RWPE2 (cell line): ENCODE measurements at regions not wholly inside any gene's neighbourhood (a gene's known extent, or its start where the extent isn't known, plus 50 kb on each side); places are given as distances from the start of the nearest gene placed in this dataset.

Experiments
- ATAC-seq: fragments of 200-7000 bp; cut with Tn5 transposase; 3 replicates; pipeline ENCODE4 v1.9.1; 2021; ENCODE audit warnings: low read depth
- DNase-seq: peaks from one replicate; pipeline ENCODE4 v3.0.0-alpha.2; 2020; ENCODE audit warnings: low spot score
- H3K27ac ChIP-seq: fragments of 450-650 bp; 2 replicates; pipeline ENCODE4 v1.5.1; 2017; ENCODE audit warnings: mild to moderate bottlenecking; ENCODE audit not compliant: poor library complexity, severe bottlenecking
- H3K27me3 ChIP-seq: fragments of 250-450 bp; sonication (Bioruptor Pico); 2 replicates; pipeline ENCODE4 v1.5.1; 2021; ENCODE audit warnings: mild to moderate bottlenecking, moderate library complexity; ENCODE audit not compliant: insufficient read depth, poor library complexity, severe bottlenecking
- H3K36me3 ChIP-seq: fragments of 250-450 bp; sonication (Bioruptor Pico); 2 replicates; pipeline ENCODE4 v1.5.1; 2020; ENCODE audit warnings: low read depth, mild to moderate bottlenecking, moderate library complexity
- H3K4me1 ChIP-seq: fragments of 250-450 bp; sonication (Bioruptor Pico); 2 replicates; pipeline ENCODE4 v1.5.1; 2021; ENCODE audit warnings: mild to moderate bottlenecking, moderate library complexity; ENCODE audit not compliant: insufficient read depth, poor library complexity, severe bottlenecking
- H3K4me3 ChIP-seq: fragments of 250-450 bp; sonication (Bioruptor Pico); 2 replicates; pipeline ENCODE4 v1.5.1; 2021; ENCODE audit warnings: mild to moderate bottlenecking, moderate library complexity; ENCODE audit not compliant: severe bottlenecking
- H3K9me3 ChIP-seq: fragments of 250-450 bp; sonication (Bioruptor Pico); 2 replicates; pipeline ENCODE4 v1.5.1; 2021; ENCODE audit warnings: mild to moderate bottlenecking, moderate library complexity; ENCODE audit not compliant: severe bottlenecking
- CTCF ChIP-seq: fragments of 450-650 bp; IDR thresholded peaks from one replicate; pipeline ENCODE4 v1.5.1; 2017; ENCODE audit warnings: mild to moderate bottlenecking, moderate library complexity; ENCODE audit not compliant: poor library complexity, severe bottlenecking

DNA sequence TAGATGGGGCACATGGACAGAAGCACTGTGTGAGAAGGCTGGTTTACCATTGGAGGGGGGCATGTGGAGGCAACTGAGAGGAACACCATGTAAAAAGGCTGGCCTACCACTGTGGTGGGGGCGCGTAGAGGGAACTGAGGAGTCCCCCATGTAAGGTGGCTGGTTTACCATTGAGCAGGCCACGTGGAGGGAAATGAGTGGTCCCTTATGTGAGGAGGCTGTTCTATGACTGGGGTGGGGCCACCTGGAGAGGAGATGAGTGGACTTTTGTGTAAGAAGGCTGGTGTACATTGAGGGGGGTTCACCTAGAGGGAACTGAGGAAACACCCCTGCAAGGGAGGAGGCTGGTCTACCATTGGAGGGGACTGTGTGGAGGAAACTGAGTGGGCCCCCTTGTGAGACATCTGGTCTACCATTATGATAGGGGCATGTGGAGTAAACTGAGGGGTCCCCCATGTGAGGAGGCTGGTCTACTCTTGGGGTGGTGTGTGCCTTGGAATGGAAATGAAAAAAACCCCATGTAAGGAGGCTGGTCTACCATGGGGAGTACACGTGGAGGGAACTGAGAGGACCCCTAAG, 156.9 kb downstream of the FBLN2 start:
- Histone ChIP-seq H3K4me1 (no peaks in the 10 kb centered on the region), H3K27me3 (no peaks in the 10 kb centered on the region), H3K4me3 (no peak overlapping the region), H3K36me3 (no peaks in the 10 kb centered on the region), H3K27ac (no peak overlapping the region), H3K9me3 (no peaks in the 10 kb centered on the region)
- no peak for TF ChIP-seq CTCF
- ATAC-seq (no peak), DNase-seq (peak; percentile 17)

GRCh38 chr3:13705051-13705450, 156.1 kb downstream of the FBLN2 start:
- Histone ChIP-seq H3K9me3 (no peaks in the 10 kb centered on the region), H3K4me3 (no peak overlapping the region)
- no peak for TF ChIP-seq CTCF

DNA sequence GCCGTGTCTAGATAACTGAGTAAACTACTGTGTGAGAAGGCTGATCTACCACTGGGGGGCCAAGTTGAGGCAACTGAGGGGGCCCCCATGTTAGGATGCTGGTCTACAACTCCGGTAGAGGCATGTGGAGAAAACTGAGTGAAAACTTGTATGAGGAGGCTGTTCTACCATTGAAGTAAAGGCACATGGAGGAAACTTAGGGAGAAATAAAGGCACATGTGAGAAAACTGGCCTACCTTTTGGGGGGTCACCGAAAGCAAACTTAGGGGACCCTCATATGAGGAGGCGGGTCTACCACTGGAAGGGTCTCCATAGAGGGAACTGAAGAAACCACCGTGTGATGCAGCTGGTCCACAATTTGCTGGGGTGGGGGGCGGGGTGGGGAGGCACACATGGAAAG, 155.2 kb downstream of the FBLN2 start:
- ATAC-seq (no peak), DNase-seq (no peak)
- no peaks in the 10 kb centered on the region for H3K4me1 ChIP-seq
- H3K27ac ChIP-seq, result no peak overlapping the region
- no peak overlapping the region for H3K4me3 ChIP-seq
- H3K9me3 ChIP-seq, result no peaks in the 10 kb centered on the region
- no peaks in the 10 kb centered on the region for H3K27me3 ChIP-seq
- no peaks in the 10 kb centered on the region for H3K36me3 ChIP-seq
- no peak for TF ChIP-seq CTCF

More at GRCh38 chr3:13705051-13705450, 156.1 kb downstream of the FBLN2 start:
- no peaks in the 10 kb centered on the region for H3K27me3 ChIP-seq
- DNase-seq (peak; percentile 8), ATAC-seq (no peak)
- H3K4me1 ChIP-seq, result no peaks in the 10 kb centered on the region
- H3K36me3 ChIP-seq, result no peaks in the 10 kb centered on the region
- H3K27ac ChIP-seq, result no peak overlapping the region

GRCh38 chr3:13703071-13703470, 154.1 kb downstream of the FBLN2 start:
- ATAC-seq, result no peak
- Histone ChIP-seq H3K9me3 (no peaks in the 10 kb centered on the region), H3K27ac (no peak overlapping the region), H3K27me3 (no peaks in the 10 kb centered on the region), H3K4me3 (no peak overlapping the region), H3K36me3 (no peaks in the 10 kb centered on the region), H3K4me1 (no peaks in the 10 kb centered on the region)
- no peak for TF ChIP-seq CTCF
- peak; percentile 16 for DNase-seq

GRCh38 chr3:13702286-13702685, 153.4 kb downstream of the FBLN2 start:
- H3K27ac ChIP-seq, result no peak overlapping the region
- H3K9me3 ChIP-seq, result no peaks in the 10 kb centered on the region
- H3K27me3 ChIP-seq, result no peaks in the 10 kb centered on the region
- H3K4me1 ChIP-seq, result no peaks in the 10 kb centered on the region
- H3K36me3 ChIP-seq, result no peaks in the 10 kb centered on the region
- no peak for TF ChIP-seq CTCF
- no peak for DNase-seq
- no peak for ATAC-seq
- no peak overlapping the region for H3K4me3 ChIP-seq
